Bronchial epithelial cell (primary cell): ENCODE measurements at regions not wholly inside any gene's neighbourhood (a gene's known extent, or its start where the extent isn't known, plus 50 kb on each side); places are given as distances from the start of the nearest gene placed in this dataset.
"Not testable (repeated sequence)": the region's sequence is repeated elsewhere in the genome, so short reads cannot be mapped to it uniquely, and the experiment has no call there.

ENCODE experiments used
- DNase-seq: peaks from one replicate; pipeline ENCODE4 v3.0.0-alpha.2; 2010; ENCODE audit warnings: low read depth
- FAIRE-seq: peaks from 2 replicates; lab custom pipeline; 2011; peaks lifted over from hg19 to GRCh38; lab: Jason Lieb, UNC
- H3K27me3 ChIP-seq: 2 replicates; pipeline ENCODE4 v1.5.1; 2011; ENCODE audit warnings: low read length; ENCODE audit not compliant: control insufficient read depth, insufficient read depth
- H3K36me3 ChIP-seq: 2 replicates; pipeline ENCODE4 v1.5.1; 2011; ENCODE audit warnings: low read length; ENCODE audit not compliant: control insufficient read depth, insufficient read depth
- H3K4me3 ChIP-seq: 2 replicates; pipeline ENCODE4 v1.5.1; 2011; ENCODE audit warnings: mild to moderate bottlenecking, low read depth, low read length, control low read depth
- CTCF ChIP-seq: IDR thresholded peaks from 2 replicates; pipeline ENCODE4 v1.5.1; 2011; ENCODE audit warnings: mild to moderate bottlenecking, moderate library complexity, low read length, control low read depth, inconsistent platforms; ENCODE audit not compliant: insufficient read depth, severe bottlenecking

GRCh38 chr11:95641495-95641894, 148.1 kb downstream of the FAM76B start:
- DNase-seq: peak; percentile 38
- H3K27me3 ChIP-seq: no peaks in the 10 kb centered on the region
- no peak overlapping the region for H3K4me3 ChIP-seq
- no peaks in the 10 kb centered on the region for H3K36me3 ChIP-seq
- TF ChIP-seq CTCF: no peak
- FAIRE-seq: peak; percentile 13

DNA sequence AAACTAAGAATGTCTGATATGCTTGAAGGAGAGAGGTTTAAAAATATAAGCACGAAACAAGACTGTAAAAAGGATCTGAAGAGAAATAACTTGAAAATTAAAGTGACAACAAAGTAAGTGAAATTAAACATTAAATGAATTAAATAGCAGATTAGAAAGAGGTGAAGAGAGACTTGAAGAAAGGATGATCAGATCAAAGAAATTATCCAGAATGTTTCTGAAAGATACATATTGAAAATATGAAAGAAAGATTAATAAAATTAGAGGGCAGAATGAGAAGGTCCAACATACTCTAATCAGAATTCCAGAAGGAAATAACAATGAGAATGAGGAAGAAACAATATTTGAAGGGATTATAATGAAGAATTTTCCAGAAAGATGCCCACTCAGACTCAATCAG, 151.1 kb downstream of the FAM76B start:
- no peak overlapping the region for H3K4me3 ChIP-seq
- FAIRE-seq: no peak
- TF ChIP-seq CTCF: no peak
- DNase-seq: no peak
- no peaks in the 10 kb centered on the region for H3K27me3 ChIP-seq
- no peaks in the 10 kb centered on the region for H3K36me3 ChIP-seq

DNA sequence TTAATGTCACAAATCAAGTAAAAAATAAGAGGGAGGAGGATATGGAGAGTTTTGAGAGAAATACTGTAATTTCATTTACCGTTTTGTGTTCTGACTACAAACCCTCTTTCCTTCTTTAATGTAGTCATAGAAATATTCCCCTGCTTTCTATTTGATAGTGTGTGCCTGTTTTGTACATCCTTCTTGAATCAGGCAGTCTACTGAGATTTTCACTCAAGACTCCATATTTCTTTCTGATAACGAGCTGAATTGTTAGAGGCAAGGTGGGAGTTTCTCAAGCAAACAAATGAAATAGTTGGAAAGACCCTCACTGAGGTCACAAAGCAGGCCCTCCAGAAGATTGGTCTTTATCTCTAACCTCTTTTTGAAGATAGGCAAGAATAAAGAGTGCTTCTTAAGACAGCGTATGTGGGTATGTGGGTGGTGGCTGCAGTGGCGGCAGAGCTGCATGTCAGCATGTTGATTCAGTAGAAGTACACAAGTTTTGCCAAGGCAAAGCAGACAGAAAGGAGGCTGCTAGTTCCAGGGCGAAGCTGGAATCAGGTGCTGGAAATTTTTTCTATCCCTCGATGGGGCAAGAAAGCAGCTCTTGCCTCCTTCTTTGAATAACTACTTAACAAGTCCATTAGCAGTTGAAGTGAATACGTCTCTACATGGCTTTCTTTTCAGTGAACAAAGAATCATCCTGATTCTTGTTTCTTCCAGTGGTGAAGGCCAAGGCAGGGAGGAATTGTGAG, 164.2 kb downstream of the FAM76B start:
- FAIRE-seq: no peak
- no peak for DNase-seq
- Histone ChIP-seq H3K4me3 (no peak overlapping the region), H3K27me3 (no peaks in the 10 kb centered on the region), H3K36me3 (no peaks in the 10 kb centered on the region)
- TF ChIP-seq CTCF: no peak

- Histone ChIP-seq H3K4me3 (no peak overlapping the region), H3K27me3 (no peaks in the 10 kb centered on the region), H3K36me3 (no peaks in the 10 kb centered on the region)
- TF ChIP-seq CTCF: no peak
- DNase-seq (no peak), FAIRE-seq (no peak)
Measured at GRCh38 chr11:95616256-95616804, 173.3 kb downstream of the FAM76B start.

DNA sequence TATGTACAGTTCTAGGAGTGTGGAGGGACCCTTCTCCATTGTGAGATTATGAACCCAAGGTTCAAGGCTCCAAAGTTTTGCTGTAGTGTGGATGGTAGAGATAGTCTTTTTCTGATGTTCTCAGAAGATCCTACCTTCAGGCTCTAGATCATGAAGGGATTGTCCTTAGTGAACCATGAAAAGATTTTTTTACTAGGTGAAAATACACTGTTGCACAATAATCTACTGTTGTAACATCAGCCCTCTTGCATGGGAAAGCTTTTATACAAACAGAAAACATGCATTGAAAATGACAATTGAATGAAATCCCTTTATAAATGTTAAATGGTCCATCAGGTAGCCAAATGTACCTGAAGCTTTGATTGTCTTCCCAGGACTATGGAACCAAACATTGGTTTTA, 177.8 kb downstream of the FAM76B start:
- Histone ChIP-seq H3K4me3 (no peak overlapping the region), H3K27me3 (no peaks in the 10 kb centered on the region), H3K36me3 (no peaks in the 10 kb centered on the region)
- DNase-seq (no peak), FAIRE-seq (no peak)
- TF ChIP-seq CTCF: no peak

DNA sequence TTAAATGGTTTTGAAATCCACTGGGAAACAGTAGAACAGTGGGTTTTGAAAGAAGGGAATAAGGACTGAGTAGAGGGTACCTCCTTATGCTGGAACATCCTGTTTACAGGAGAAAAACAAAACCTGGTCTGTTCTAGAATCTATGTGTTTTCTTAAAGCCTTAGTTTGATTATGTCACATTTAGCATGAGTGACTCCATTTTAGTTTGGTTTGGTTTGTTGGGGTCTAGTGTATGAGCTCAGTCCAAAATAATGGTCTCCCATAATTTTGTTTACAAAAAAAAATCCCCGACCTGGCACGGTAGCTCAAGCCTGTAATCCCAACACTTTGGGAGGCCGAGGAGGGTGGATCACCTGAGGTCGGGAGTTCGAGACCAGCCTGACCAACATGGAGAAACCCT, 179.4 kb downstream of the FAM76B start:
- not testable (repeated sequence) for DNase-seq, FAIRE-seq, H3K36me3 ChIP-seq, H3K27me3 ChIP-seq, H3K4me3 ChIP-seq
